Testis (tissue), 2 donors: ENCODE measurements at regions not wholly inside any gene's neighbourhood (a gene's known extent, or its start where the extent isn't known, plus 50 kb on each side); places are given as distances from the start of the nearest gene placed in this dataset.

Source experiments
- DNase-seq: peaks from one replicate; pipeline ENCODE4 v3.0.0-alpha.2; 2019
- H3K27ac ChIP-seq, 2 donors: fragments of 200-600 bp; sonication (generic); one replicate each; pipeline ENCODE4 v1.5.1; 2019
- H3K27me3 ChIP-seq: fragments of 200-600 bp; sonication (generic); one replicate; pipeline ENCODE4 v1.5.1; 2019
- H3K36me3 ChIP-seq: fragments of 200-600 bp; sonication (generic); one replicate; pipeline ENCODE4 v1.5.1; 2017; ENCODE audit warnings: low read depth; ENCODE audit errors: missing control alignments
- H3K4me1 ChIP-seq: fragments of 200-600 bp; sonication (generic); one replicate; pipeline ENCODE4 v1.5.1; 2019
- H3K4me3 ChIP-seq, 2 donors: fragments of 200-600 bp; sonication (generic); one replicate each; pipeline ENCODE4 v1.5.1; 2017 to 2019
- H3K9me3 ChIP-seq: fragments of 200-600 bp; sonication (generic); one replicate; pipeline ENCODE4 v1.5.1; 2017
- CTCF ChIP-seq, 3 experiments: fragments of 450-650 bp in 2 of 3; fragments of 200-600 bp in 1 of 3; sonication (generic) in 1 of 3; IDR thresholded peaks; one replicate each; pipeline ENCODE4 v1.5.1; 2016 to 2019; ENCODE audit warnings: antibody characterized with exemption in 3 of 3, mild to moderate bottlenecking in 2 of 3, moderate library complexity in 1 of 3
- POLR2A ChIP-seq: fragments of 450-650 bp; IDR thresholded peaks from one replicate; pipeline ENCODE4 v1.6.1; 2017; ENCODE audit warnings: antibody characterized with exemption, mild to moderate bottlenecking, moderate library complexity
- WGBS, 2 donors: methylation state at CpG; one replicate each; pipeline ENCODE4 v1.1.5; 2018; 5-methylcytosine and 5-hydroxymethylcytosine counted together
- intact Hi-C: fragments of 100-400 bp; cut with DNase I; formaldehyde crosslinking; loops from one replicate; pipeline ENCODE4 v1.15.1; 2023; ENCODE audit warnings: low total_unique reads

GRCh38 chr2:15738225-15738546 lies 146.5 kb downstream of the DDX1 start:
- H3K4me3 ChIP-seq: no peak overlapping the region
- no peak for TF ChIP-seq POLR2A
- no peak for TF ChIP-seq CTCF (IDR thresholded peaks at IDR 0.05)
- no peaks in the 10 kb centered on the region for H3K9me3 ChIP-seq
- H3K4me1 ChIP-seq: peaks cover 9% of the 10 kb centered on the region
- no peaks in the 10 kb centered on the region for H3K36me3 ChIP-seq
- intact Hi-C loops: no loop called here
- H3K27me3 ChIP-seq: no peaks in the 10 kb centered on the region
- 92 to 98% methylated on average over 7 of the region's 7 CpGs for WGBS, 2 donors
- DNase-seq: no peak
- H3K27ac ChIP-seq: no peak overlapping the region

- Histone ChIP-seq H3K4me1 (peaks cover 8% of the 10 kb centered on the region), H3K27me3 (no peaks in the 10 kb centered on the region), H3K9me3 (no peaks in the 10 kb centered on the region), H3K4me3 (no peak overlapping the region), H3K36me3 (no peaks in the 10 kb centered on the region), H3K27ac (no peak overlapping the region)
- intact Hi-C loops: no loop called here
- 96 to 99% methylated on average over 5 of the region's 5 CpGs for WGBS, 2 donors
- DNase-seq: no peak
- TF ChIP-seq POLR2A: no peak
- no peak for TF ChIP-seq CTCF (IDR thresholded peaks at IDR 0.05)
These were observed 147.3 kb downstream of the DDX1 start for GRCh38 chr2:15738943-15739342.

- no peaks in the 10 kb centered on the region for H3K27me3 ChIP-seq
- WGBS, 2 donors: 87% methylated on average over 5 of the region's 5 CpGs
- H3K4me1 ChIP-seq: no peaks in the 10 kb centered on the region
- intact Hi-C loops: no loop called here
- H3K36me3 ChIP-seq: no peaks in the 10 kb centered on the region
- H3K4me3 ChIP-seq: no peak overlapping the region
- H3K9me3 ChIP-seq: no peaks in the 10 kb centered on the region
- DNase-seq: no peak
- no peak overlapping the region for H3K27ac ChIP-seq
- TF ChIP-seq CTCF (IDR thresholded peaks at IDR 0.05) (no peak), POLR2A (no peak)
These were observed 153.2 kb downstream of the DDX1 start for GRCh38 chr2:15744820-15745219.

GRCh38 chr2:15745350-15745749 lies 153.7 kb downstream of the DDX1 start:
- intact Hi-C loops: no loop called here
- Histone ChIP-seq H3K27me3 (no peaks in the 10 kb centered on the region), H3K9me3 (no peaks in the 10 kb centered on the region), H3K4me1 (no peaks in the 10 kb centered on the region), H3K4me3 (no peak overlapping the region), H3K27ac (no peak overlapping the region), H3K36me3 (no peaks in the 10 kb centered on the region)
- DNase-seq: no peak
- WGBS, 2 donors: 74 to 91% methylated on average over 3 of the region's 3 CpGs
- TF ChIP-seq CTCF (IDR thresholded peaks at IDR 0.05) (no peak), POLR2A (no peak)

GRCh38 chr2:15745907-15746702 lies 154.4 kb downstream of the DDX1 start:
- Histone ChIP-seq H3K36me3 (no peaks in the 10 kb centered on the region), H3K4me1 (no peaks in the 10 kb centered on the region), H3K27ac (no peak overlapping the region), H3K9me3 (no peaks in the 10 kb centered on the region), H3K4me3 (no peak overlapping the region), H3K27me3 (no peaks in the 10 kb centered on the region)
- intact Hi-C loops: no loop called here
- TF ChIP-seq POLR2A (no peak), CTCF (IDR thresholded peaks at IDR 0.05) (no peak)
- no peak for DNase-seq
- 67 to 68% methylated on average over 6 of the region's 6 CpGs for WGBS, 2 donors
